ENCODE measurements at regions not wholly inside any gene's neighbourhood (a gene's known extent, or its start where the extent isn't known, plus 50 kb on each side); places are given as distances from the start of the nearest gene placed in this dataset.

- TF ChIP-seq POLR2A (IDR thresholded peaks at IDR 0.05) (no peak), CTCF (IDR thresholded peaks at IDR 0.05) (no peak)
Measured at GRCh38 chr7:93821463-93821862, 69.1 kb downstream of the TFPI2 start.
